Stomach (tissue), 8 donors: ENCODE measurements at regions not wholly inside any gene's neighbourhood (a gene's known extent, or its start where the extent isn't known, plus 50 kb on each side); places are given as distances from the start of the nearest gene placed in this dataset.

Source experiments
- DNase-seq, 2 donors: peaks; one replicate each; pipeline versions ENCODE4 v3.0.0 to v3.0.0-alpha.2; 2013 to 2019
- H3K27ac ChIP-seq, 5 donors: fragments of 200-600 bp in 4 of 5; sonication (generic) in 4 of 5; one replicate each; pipeline ENCODE4 v1.5.1; 2013 to 2019; ENCODE audit warnings: mild to moderate bottlenecking in 1 of 5, moderate library complexity in 1 of 5
- H3K27me3 ChIP-seq, 3 donors: fragments of 200-600 bp; sonication (generic); one replicate each; pipeline ENCODE4 v1.5.1; 2017 to 2019; ENCODE audit warnings: mixed run types in 1 of 3
- H3K36me3 ChIP-seq, 4 donors: fragments of 200-600 bp; sonication (generic); 1 replicate in 3 of 4; 2 replicates in 1 of 4; pipeline ENCODE4 v1.5.1; 2016 to 2019
- H3K4me1 ChIP-seq, 4 donors: fragments of 200-600 bp; sonication (generic); one replicate each; pipeline ENCODE4 v1.5.1; 2016 to 2019
- H3K4me3 ChIP-seq, 4 donors: fragments of 200-600 bp; sonication (generic) in 3 of 4; one replicate each; pipeline ENCODE4 v1.5.1; 2016 to 2019; ENCODE audit warnings: mild to moderate bottlenecking in 1 of 4
- H3K9me3 ChIP-seq, 4 donors: fragments of 200-600 bp; sonication (generic); one replicate each; pipeline ENCODE4 v1.5.1; 2016 to 2019
- CTCF ChIP-seq, 7 experiments: fragments of 450-650 bp in 4 of 7; fragments of 200-600 bp in 3 of 7; sonication (generic) in 3 of 7; IDR thresholded peaks; one replicate each; pipeline ENCODE4 v1.5.1; 2016 to 2019; ENCODE audit warnings: antibody characterized with exemption in 7 of 7, control low read depth in 2 of 7, mild to moderate bottlenecking in 1 of 7
- EP300 ChIP-seq: sonication (generic); formaldehyde crosslinking; IDR thresholded peaks from one replicate; pipeline ENCODE4 v1.6.1; 2017; ENCODE audit warnings: antibody characterized with exemption
- POLR2A ChIP-seq, 4 donors: fragments of 450-650 bp; IDR thresholded peaks; one replicate each; pipeline ENCODE4 v1.6.1; 2016; ENCODE audit warnings: antibody characterized with exemption in 4 of 4, control low read depth in 2 of 4, mild to moderate bottlenecking in 1 of 4, moderate library complexity in 1 of 4
- POLR2AphosphoS5 ChIP-seq, 3 donors: sonication (generic); formaldehyde crosslinking; IDR thresholded peaks; one replicate each; pipeline ENCODE4 v1.6.1; 2016; ENCODE audit warnings: antibody characterized with exemption in 3 of 3
- WGBS, 5 donors: extraction: QIAGEN DNeasy Blood & Tissue Kit in 3 of 5; methylation state at CpG; one replicate each; pipeline versions ENCODE4 v1.1.5 to v1.1.7; 2013 to 2018; 5-methylcytosine and 5-hydroxymethylcytosine counted together
- intact Hi-C: fragments of 100-400 bp; cut with DNase I; formaldehyde crosslinking; loops from one replicate; pipeline ENCODE4 v1.15.1; 2023; ENCODE audit warnings: low total_unique reads
- donor health status: healthy with polysubstance abuse.
- donor health status: Bipolar disorder and iron deficiency.
- donor health status: healthy.

GRCh38 chr6:72457738-72458137 lies 164.1 kb upstream of the KCNQ5 start:
- Histone ChIP-seq H3K4me3 (no peak overlapping the region), H3K36me3 (no peaks in the 10 kb centered on the region), H3K27ac (no peak overlapping the region), H3K9me3 (no peaks in the 10 kb centered on the region), H3K27me3 (no peaks in the 10 kb centered on the region), H3K4me1 (no peaks in the 10 kb centered on the region)
- TF ChIP-seq POLR2AphosphoS5 (IDR thresholded peaks at IDR 0.05) (no peak), POLR2A (IDR thresholded peaks at IDR 0.05) (no peak), EP300 (no peak), CTCF (IDR thresholded peaks at IDR 0.05) (no peak)
- DNase-seq, result no peak
- intact Hi-C loops, result no loop called here

- H3K27ac ChIP-seq, result no peak overlapping the region
- 90 to 96% (median 93%) methylated on average over 2 of the region's 2 CpGs for WGBS, 5 donors
- H3K4me1 ChIP-seq, result no peaks in the 10 kb centered on the region
- no peak overlapping the region for H3K4me3 ChIP-seq
- intact Hi-C loops, result no loop called here
- no peaks in the 10 kb centered on the region for H3K36me3 ChIP-seq
- DNase-seq, result no peak
- no peaks in the 10 kb centered on the region for H3K9me3 ChIP-seq
- no peak for TF ChIP-seq EP300
- TF ChIP-seq POLR2A (IDR thresholded peaks at IDR 0.05), result no peak
- no peak for TF ChIP-seq CTCF (IDR thresholded peaks at IDR 0.05)
- TF ChIP-seq POLR2AphosphoS5 (IDR thresholded peaks at IDR 0.05), result no peak
- H3K27me3 ChIP-seq, result no peaks in the 10 kb centered on the region
These were observed 163.3 kb upstream of the KCNQ5 start for GRCh38 chr6:72458521-72458920.

- no peak overlapping the region for H3K27ac ChIP-seq
- no peaks in the 10 kb centered on the region for H3K36me3 ChIP-seq
- intact Hi-C loops, result no loop called here
- DNase-seq, result no peak
- 13 to 47% (median 37%) methylated on average over 1 of the region's 1 CpG for WGBS, 5 donors
- H3K4me1 ChIP-seq, result no peaks in the 10 kb centered on the region
- no peak overlapping the region for H3K4me3 ChIP-seq
- H3K27me3 ChIP-seq, result no peaks in the 10 kb centered on the region
- no peak for TF ChIP-seq EP300
- TF ChIP-seq POLR2AphosphoS5 (IDR thresholded peaks at IDR 0.05), result no peak
- TF ChIP-seq CTCF (IDR thresholded peaks at IDR 0.05), result no peak
- TF ChIP-seq POLR2A (IDR thresholded peaks at IDR 0.05), result no peak
- H3K9me3 ChIP-seq, result no peaks in the 10 kb centered on the region
These were observed 160.7 kb upstream of the KCNQ5 start for GRCh38 chr6:72461144-72461543.

DNA sequence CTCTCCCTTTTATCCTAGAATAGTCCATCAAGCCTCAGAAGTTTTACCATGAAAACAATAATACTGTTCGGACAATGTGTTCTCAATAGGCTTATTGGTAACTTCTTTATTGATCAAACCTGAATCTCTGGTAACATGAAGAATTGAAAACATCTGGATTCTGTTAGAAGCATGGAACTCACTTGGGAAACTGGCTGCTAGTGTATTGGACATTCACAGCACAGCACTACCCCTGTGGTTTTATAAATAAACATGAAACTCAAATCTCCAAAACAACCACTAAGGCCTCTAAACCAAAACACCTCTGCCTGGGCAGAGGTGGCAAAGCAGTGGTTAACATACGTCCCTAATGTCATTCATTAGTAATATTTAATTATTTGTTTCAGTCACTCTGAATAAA lies 157.6 kb upstream of the KCNQ5 start:
- H3K4me3 ChIP-seq, result no peak overlapping the region
- intact Hi-C loops, result no loop called here
- H3K27ac ChIP-seq, result no peak overlapping the region
- TF ChIP-seq POLR2AphosphoS5 (IDR thresholded peaks at IDR 0.05), result no peak
- H3K9me3 ChIP-seq, result no peaks in the 10 kb centered on the region
- no peaks in the 10 kb centered on the region for H3K36me3 ChIP-seq
- DNase-seq, result no peak
- 58 to 80% (median 74%) methylated on average over 2 of the region's 2 CpGs for WGBS, 5 donors
- H3K4me1 ChIP-seq, result no peaks in the 10 kb centered on the region
- H3K27me3 ChIP-seq, result no peaks in the 10 kb centered on the region

DNA sequence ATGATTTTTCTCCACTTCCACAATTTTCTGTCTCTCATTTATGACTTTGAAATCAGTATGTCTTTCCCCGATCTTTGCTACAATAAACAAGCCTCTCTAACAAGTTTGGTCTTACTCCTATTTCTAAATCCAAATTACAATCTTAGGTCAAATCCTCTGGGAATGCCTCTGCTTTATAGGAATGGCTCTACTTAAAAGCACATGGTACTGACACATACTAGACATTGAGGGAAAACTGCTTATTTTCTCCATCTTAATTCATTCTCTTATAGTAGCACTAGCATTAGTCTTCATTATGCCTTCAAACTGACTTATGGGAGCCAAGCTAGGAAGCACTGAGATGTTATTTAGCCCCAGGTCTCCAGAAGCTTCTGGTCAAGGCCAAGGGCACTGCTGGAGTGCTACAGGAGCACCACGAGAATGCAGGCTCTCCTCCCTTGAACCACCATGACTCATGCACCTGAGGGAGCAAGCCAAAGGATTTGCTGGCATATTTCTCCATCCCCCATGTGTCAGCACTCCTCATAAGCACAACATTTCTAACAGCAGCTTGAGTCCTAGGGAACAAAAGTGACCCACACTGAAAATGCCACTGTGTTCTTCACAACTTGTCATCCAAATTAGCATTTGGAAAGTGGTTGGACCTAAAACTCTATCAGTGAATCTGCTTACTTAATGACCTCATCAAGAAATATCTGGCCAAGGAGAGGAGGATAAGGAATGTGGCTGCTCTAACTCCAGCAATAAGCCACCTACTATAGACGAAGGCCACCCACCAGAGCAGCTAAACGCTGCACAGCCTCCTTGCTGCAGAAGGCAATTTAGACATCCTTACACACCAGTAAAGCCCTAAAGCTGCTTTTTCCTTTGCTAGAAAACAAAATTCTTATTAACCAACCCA lies 156.8 kb upstream of the KCNQ5 start:
- TF ChIP-seq EP300 (no peak), CTCF (IDR thresholded peaks at IDR 0.05) (no peak), POLR2A (IDR thresholded peaks at IDR 0.05) (no peak)
- Histone ChIP-seq H3K9me3 (no peaks in the 10 kb centered on the region), H3K36me3 (no peaks in the 10 kb centered on the region), H3K27me3 (no peaks in the 10 kb centered on the region), H3K27ac (no peak overlapping the region), H3K4me1 (no peaks in the 10 kb centered on the region), H3K4me3 (no peak overlapping the region)
- DNase-seq, result no peak
- intact Hi-C loops, result no loop called here
- WGBS, 5 donors, result 57 to 63% (median 60%) methylated on average over 4 of the region's 4 CpGs
